ENCODE measurements at regions not wholly inside any gene's neighbourhood (a gene's known extent, or its start where the extent isn't known, plus 50 kb on each side); places are given as distances from the start of the nearest gene placed in this dataset.

GRCh38 chr9:107215381-107215780 is 67.7 kb upstream of the RAD23B start:
- no peak overlapping the region for H2BK15ac ChIP-seq (ENCODE audit: low read length)
- H4K8ac ChIP-seq (ENCODE audit: extremely low read depth, insufficient read depth, low read length): no peak overlapping the region
- H3K4me3 ChIP-seq (ENCODE audit: extremely low read depth in 1 of 4, insufficient read depth in 2 of 4, low read depth in 3 of 4, low read length in 4 of 4): no peak overlapping the region
- H2BK12ac ChIP-seq (ENCODE audit: low read depth, low read length): no peak overlapping the region
- no peak overlapping the region for H3K56ac ChIP-seq (replicated peaks; ENCODE audit: insufficient read length, low read depth, low read length)
- FAIRE-seq (no peak), DNase-seq (ENCODE audit: low read depth in 1 of 2, low spot score in 2 of 2) (no peak)
- TF ChIP-seq CHD2 (IDR thresholded peaks at IDR 0.05; ENCODE audit: low read length): no peak
- TF ChIP-seq TAF7 (optimal IDR thresholded peaks at IDR 0.05; ENCODE audit: borderline replicate concordance, low read depth, low read length): no peak
- TF ChIP-seq ASH2L (IDR thresholded peaks at IDR 0.05; ENCODE audit: low read length): no peak
- TF ChIP-seq FOSL1 (IDR thresholded peaks at IDR 0.05; ENCODE audit: insufficient read depth, low read depth, low read length): no peak
- no peak for TF ChIP-seq RAD21 (IDR thresholded peaks at IDR 0.05 in 1 of 2, conservative IDR thresholded peaks at IDR 0.05 in 1 of 2; ENCODE audit: low read depth in 2 of 2, low read length in 2 of 2)
- no peak for TF ChIP-seq NRF1 (IDR thresholded peaks at IDR 0.05; ENCODE audit: low read depth, low read length)
- no peak for TF ChIP-seq KDM5A (IDR thresholded peaks at IDR 0.05; ENCODE audit: low read length)
- no peak overlapping the region for H2BK5ac ChIP-seq (ENCODE audit: low read depth, low read length)
- no peak overlapping the region for H2BK20ac ChIP-seq (ENCODE audit: low read length)
- no peak overlapping the region for H4K91ac ChIP-seq (replicated peaks; ENCODE audit: insufficient read length, low read length)
- H4K20me1 ChIP-seq (replicated peaks in 1 of 2; ENCODE audit: control insufficient read depth in 1 of 2, insufficient read depth in 2 of 2, low read length in 2 of 2): no peaks in the 10 kb centered on the region
- H3K4ac ChIP-seq (replicated peaks; ENCODE audit: insufficient read length, low read depth, low read length): no peak overlapping the region
- H3K18ac ChIP-seq (ENCODE audit: extremely low read depth, low read length): no peak overlapping the region
- no peak overlapping the region for H2BK120ac ChIP-seq (replicated peaks; ENCODE audit: low read depth, low read length)
- H3K36me3 ChIP-seq (ENCODE audit: control insufficient read depth in 2 of 4, insufficient read depth in 4 of 4, low read length in 3 of 4): no peaks in the 10 kb centered on the region
- H3K27ac ChIP-seq (ENCODE audit: low read depth, low read length): no peak overlapping the region
- H3K4me1 ChIP-seq (replicated peaks in 1 of 4; ENCODE audit: control insufficient read depth in 3 of 4, insufficient read depth in 4 of 4, low read length in 3 of 4): 0 out of 7 replicates have a peak, but pooled peaks cover 0 to 2% (median 0%) of the 10 kb centered on the region in 4 experiments
- 92% methylated on average over 2 of the region's 2 CpGs; no CpG with 5 or more reads in 1 of the 2 experiments for WGBS, 2 experiments (ENCODE audit: extremely low coverage in 1 of 2, insufficient coverage in 1 of 2, insufficient read length in 1 of 2, insufficient replicate concordance in 2 of 2, low coverage in 1 of 2, low lambda C conversion rate in 2 of 2, missing lambda C conversion rate in 1 of 2)
- no peak overlapping the region for H3K14ac ChIP-seq (ENCODE audit: insufficient read length)
- H3K4me2 ChIP-seq (ENCODE audit: insufficient read depth in 1 of 2, low read depth in 2 of 2, low read length in 2 of 2): no peak overlapping the region
- no peaks in the 10 kb centered on the region for H3K79me1 ChIP-seq (ENCODE audit: low read depth, low read length)
- no peaks in the 10 kb centered on the region for H3K79me2 ChIP-seq (ENCODE audit: control insufficient read depth in 1 of 2, insufficient read depth in 2 of 2, low read length in 2 of 2)
- ChIA-PET POLR2A (ENCODE audit: partially characterized antibody) (no interaction called here), CTCF (ENCODE audit: partially characterized antibody) (no interaction called here)
- H3K23me2 ChIP-seq (ENCODE audit: low read depth, low read length): no peaks in the 10 kb centered on the region
- no peaks in the 10 kb centered on the region for H3K9me3 ChIP-seq (ENCODE audit: insufficient read depth in 2 of 2, low read depth in 1 of 2, low read length in 1 of 2)
- H3K9ac ChIP-seq (replicated peaks in 1 of 4; ENCODE audit: extremely low read depth in 1 of 4, low read depth in 3 of 4, low read length in 3 of 4): no peak overlapping the region
- H2AFZ ChIP-seq (ENCODE audit: low read length): no peak overlapping the region
- no peak overlapping the region for H3K23ac ChIP-seq (ENCODE audit: insufficient read length)
- H4K5ac ChIP-seq (ENCODE audit: insufficient read length, low read depth, low read length): no peak overlapping the region
- H3K27me3 ChIP-seq (replicated peaks in 1 of 4; ENCODE audit: control insufficient read depth in 3 of 4, extremely low read depth in 1 of 4, insufficient read depth in 3 of 4, low read length in 3 of 4): no peaks in the 10 kb centered on the region
- H2AK5ac ChIP-seq (ENCODE audit: low read depth, low read length): no peak overlapping the region
